Kidney tubule cell (primary cell): ENCODE measurements at regions not wholly inside any gene's neighbourhood (a gene's known extent, or its start where the extent isn't known, plus 50 kb on each side); places are given as distances from the start of the nearest gene placed in this dataset.

ENCODE experiments used
- DNase-seq: peaks from one replicate; pipeline ENCODE4 v3.0.0-alpha.2; 2018; ENCODE audit warnings: low spot score

DNA sequence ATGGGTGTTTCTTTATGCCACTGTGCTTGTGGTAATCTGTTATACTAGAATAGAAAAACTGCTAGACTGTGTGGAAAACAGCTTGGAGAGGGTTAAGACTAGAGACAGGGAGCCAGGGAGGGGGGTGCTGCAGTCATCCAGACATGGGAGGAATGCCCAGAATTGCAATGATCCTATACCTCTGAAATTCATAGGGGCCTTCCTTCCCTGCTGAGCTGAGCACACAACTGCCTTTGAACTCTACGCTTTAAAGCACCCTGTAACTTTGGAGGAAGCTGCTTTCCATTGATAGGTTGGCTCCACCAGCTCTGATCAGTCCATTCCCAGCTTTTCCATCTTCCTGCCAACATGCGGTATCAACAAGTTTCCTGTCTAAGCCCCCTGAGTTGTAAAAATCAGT is 155.9 kb upstream of the RASGEF1B start:
- DNase-seq = peak; percentile 35

DNA sequence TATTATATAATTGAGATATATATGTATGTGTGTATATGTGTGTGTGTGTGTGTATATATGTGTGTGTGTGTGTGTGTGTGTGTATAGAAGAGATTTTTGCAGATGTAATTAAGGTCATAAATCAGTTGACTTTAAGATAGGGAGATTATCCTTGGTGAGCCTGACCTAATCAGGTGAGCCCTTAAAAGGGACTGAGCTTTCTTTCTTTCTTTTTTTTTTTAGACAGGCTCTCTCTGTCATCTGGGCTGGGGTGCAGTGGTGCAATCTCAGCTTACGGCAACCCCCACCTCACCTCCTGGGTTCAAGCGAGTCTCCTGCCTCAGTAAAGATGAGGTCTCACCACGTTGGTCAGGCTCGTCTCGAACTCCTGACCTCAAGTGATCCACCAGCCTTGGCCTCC is 155.1 kb upstream of the RASGEF1B start:
- no peak for DNase-seq

DNA sequence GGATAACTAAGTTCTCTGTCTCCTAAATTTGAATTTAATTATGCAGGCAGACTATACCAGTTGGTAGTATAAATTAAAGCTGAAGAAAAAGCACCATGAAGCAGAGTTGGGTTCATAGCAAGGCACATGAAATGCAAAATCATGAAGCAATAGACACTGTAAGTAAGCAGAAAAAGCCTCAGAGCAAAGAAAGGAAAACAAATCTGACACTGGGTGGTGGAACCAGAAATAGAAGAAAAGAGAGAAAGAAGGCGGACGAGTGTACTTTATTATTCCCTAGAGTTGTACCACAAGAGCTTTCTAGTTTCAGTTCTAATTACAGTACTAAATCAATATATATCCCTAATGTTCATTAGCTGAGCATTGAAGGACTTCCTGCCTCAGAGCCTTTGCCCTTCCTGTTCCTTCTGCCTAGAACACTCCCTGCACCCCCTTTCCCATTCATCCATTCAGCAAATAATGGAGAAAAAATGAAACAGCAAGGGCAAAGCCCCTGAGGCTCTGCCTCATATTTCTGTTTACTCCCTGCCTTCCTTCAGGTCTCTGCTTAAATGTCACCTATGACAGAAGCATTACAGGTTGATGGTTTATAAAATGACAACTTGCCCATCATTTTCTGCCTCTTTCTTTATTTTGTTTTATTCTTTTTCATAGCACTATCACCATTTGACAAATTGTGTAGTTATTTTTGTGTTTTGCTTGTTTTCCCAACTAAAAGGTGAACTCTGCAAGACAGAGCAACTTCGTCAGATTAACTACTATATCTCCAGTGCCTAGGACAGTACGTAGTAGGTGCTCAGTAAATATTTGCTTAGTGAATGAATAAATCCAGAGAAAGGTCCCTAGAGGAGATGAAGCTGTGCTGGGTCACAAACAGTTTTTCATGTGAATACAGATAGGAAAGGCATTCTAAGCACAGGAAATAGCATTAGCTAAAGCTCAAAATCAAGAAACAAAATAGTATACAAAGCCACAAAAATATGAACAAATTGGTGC is 154.0 kb upstream of the RASGEF1B start:
- DNase-seq = no peak

DNA sequence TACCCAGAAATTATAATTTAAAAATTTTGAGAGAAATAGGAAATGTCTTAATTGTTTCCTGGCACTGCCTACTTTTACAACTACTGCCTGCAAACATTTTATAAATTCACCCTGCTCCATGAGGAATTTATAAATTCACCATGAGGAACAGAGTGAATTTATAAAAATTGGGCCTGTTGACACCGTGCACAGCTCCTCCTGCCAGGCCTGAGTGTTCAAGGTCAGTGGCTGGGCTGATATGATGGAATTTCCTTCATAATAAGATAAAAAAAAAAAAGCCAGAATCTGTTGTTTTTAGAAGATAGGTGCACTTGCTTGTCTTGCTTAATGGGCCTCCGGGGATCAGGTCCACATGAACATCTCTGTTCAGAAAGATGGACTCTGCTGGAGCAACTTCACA is 151.7 kb upstream of the RASGEF1B start:
- no peak for DNase-seq

DNA sequence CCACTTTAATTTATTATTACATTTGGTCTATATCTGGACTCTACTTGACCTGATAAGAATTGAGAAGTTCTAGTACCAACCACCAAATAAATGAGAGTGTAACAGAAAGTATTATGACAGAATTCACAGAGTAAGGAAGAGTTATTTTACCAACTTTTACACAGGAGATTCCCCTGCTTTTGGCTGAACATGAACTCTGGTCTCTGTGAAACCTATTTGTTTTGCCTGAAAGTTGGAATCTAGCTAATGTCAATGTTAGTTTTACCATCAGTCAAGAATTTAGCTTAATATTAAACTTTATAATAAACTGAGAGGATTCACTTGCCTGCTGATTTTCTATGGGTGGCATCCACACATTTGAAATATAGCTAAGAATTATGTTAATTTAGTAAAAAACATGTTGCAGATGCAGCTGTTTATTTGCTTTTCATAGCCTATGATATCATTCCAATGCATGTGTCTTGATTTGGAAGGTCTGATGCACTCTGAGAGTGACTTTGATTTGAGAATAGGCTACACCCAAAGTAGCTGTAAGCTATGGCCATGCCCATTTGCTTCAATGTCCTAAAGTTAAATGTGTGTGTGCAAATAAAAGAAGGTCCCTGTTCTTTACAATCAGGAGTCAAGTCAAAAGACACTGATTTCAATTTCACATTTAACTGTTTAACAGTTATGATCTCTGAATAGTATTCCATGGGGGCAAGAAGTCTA is 150.9 kb upstream of the RASGEF1B start:
- no peak for DNase-seq

DNA sequence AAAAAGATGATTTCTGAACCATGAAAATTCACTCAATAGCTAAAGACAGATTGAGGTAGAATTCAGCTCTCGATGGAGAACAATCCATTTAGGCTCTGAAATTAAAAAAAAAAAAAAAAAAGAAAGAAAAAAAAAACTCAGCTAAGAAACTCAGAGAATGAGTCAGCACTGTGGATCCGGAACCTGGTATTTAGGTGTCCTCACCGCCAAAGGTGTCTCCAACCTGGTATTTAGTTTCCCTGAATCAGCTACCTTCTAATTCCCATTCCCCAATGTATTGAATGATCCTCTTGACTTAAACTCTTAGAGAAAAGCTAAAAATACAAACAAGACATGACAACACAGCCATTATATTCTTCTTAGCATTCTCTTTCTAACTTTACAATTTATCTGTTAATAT is 150.3 kb upstream of the RASGEF1B start:
- no peak for DNase-seq

DNA sequence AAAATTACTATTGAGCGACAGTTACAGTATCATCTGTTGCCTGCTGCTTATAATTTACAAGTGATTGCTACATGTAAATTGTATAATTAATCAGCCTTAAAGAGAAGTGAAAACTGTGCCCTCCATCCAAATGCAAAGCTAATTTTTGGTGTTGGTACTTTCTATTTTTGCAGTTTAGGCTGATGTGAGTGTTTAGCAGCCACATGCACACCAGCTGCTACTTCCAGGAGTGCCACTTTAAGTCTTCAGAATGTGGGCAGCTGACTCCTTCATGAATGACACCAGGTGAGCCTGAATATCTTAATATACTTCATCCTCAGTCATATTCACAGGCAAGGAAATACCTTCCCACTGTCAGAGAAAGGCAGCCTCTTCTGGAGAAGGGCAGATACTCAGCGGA is 149.8 kb upstream of the RASGEF1B start:
- DNase-seq = no peak

DNA sequence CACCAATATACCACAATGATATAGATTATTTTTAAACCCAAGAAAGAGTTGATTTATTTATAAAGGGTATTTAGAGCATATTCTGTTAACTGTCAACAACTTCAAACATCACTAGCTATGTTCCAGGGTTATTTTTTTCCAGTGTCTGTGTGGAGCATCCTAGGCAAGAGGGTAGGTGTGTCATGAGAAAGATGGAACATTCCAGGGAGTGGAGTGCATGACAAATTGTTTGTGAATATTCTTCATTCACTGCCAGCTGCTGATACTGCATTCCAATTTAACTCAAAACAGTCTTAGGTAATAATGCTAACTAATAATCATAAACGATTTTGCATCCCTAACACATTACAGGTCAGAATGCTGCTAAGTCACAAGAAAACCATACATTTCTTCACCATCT is 148.7 kb upstream of the RASGEF1B start:
- DNase-seq = peak; percentile 15

DNA sequence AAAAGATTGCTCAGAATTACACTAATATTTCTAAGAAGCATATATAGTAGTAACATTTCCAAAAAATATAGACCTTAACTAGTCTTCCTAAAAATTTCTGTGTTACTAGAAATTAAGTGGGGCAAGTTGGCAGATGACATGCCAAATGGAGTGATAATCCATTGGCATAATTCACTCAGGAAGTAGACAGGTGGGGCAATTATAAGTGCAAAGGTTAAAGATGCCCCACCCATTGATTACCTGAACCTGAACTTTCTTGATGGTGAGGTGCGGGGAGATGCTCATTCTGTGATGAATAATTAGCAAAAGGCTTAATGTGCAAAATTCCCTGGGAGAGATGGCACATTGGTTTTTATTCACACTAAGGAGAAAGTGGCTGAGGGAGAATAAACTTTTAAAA is 145.8 kb upstream of the RASGEF1B start:
- no peak for DNase-seq

DNA sequence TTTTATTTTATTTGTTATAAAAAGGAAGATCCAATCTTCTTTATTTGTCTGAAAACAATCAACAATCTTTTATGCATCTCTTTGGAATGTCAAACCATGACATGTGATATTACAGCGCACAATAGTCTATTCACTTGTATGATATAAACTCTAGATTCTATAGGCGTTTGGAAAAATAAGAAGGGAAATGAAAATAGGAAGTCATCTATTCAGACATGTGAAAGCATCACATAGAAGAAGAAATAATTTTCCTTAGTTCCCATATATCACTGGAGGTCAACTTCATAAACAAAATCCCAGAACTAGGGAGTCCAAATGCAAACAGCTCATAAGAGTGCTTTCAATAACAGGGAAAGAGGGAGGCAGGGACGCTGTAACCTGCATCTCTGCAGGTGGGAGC is 139.5 kb upstream of the RASGEF1B start:
- no peak for DNase-seq

DNA sequence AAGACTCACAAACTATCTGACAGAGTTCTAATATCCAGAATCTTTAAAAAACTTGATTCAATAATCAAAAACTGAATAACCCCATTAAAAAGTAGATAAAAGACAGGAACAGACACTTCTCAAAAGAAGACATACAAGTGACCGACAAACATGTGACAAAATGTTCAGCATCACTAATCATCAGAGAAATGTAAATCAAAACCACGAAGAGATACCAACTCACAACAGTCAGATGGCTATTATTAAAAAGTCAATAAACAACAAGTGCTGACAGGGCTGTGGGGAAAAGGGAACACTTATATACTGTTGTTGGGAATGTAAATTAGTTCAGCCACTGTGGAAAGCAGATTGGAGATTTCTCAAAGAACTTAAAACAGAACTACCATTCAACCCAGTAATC is 138.1 kb upstream of the RASGEF1B start:
- DNase-seq = no peak

DNA sequence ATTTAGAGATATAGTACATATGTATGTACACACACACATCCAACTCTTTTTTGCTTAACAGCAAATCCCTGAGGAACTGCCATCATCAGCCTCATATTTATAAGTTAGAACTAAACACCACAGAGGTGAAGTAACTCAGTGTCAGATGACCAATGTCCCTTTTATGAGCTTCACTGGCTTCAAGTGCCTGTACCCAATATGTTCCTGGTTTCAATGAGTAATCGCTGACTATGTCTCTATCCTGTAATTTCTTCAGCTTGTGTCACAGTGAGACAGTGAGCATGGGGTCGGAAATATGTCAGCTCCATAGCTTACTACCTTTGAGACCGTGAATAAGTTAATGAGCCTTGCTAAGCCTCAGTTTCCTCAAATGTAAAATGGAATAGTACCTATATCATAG is 136.2 kb upstream of the RASGEF1B start:
- DNase-seq = peak; percentile 92

DNA sequence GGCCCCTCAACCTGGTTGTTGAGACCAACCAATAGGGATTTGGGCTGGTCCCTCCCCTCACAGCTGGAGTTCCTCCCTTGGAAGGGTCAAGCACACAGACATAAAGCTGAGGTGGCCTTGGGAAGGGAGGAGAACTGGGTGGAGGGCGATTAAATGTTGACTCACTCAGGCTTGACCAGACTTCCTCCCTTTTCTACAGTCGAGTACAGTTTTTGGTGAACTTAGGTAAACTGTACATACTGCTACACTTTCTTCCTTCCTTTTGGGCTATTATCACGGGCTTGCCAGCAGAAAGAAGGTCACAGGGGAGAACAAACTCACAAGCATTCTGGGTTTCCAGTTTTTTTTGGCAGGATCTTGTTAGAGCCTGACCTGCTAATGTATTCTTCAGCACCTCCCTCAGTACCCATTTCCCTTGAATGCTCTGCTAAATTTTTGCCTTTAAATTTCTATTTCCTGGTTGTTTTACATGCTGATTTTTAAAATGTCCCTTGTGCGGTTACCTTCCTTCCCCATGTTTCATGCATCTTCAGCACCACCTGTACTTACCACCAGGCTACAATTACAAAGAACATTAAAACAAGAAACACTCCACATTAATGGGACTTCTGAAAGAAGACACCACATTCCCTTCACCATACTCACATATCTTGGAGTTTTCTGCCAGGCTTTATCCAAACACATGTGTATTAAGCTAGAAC is 135.2 kb upstream of the RASGEF1B start:
- DNase-seq = peak; percentile 63

DNA sequence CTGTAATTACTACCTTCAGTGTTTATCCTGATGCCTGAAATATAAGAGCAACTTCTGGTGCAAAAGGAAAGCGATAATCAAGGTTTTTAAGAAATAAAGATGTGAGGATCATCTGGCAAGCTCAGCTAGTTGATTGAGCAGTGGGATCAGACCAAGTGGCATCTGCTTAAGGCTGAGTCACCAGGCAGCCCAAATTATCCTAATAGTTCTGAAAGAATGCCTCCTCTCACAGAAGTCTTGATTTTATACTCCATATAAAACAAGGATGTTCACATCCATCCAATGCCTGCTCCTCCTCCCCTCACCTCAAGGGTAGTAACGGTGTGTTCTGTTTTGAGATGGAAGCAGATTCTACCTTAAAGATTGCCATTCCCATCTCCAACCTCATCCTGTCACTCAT is 134.5 kb upstream of the RASGEF1B start:
- no peak for DNase-seq

DNA sequence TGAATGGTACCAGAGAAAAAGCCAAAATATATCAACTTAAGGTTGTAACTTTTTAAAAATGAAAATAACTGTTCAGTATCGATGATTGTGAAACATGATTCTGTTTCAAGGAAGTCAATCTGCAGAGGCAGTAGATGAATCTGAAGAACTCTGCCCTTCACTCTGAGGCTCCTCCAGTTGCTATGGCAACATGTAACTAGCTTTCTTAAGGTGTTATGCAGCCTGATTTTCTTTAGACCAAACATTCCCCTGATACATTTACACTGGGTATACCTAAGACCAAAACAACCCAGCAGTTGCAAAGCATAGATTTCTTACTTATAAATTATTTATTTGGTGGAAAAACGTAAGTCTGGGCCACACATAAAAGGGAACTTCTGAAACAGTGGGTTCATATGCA is 133.6 kb upstream of the RASGEF1B start:
- peak; percentile 44 for DNase-seq

DNA sequence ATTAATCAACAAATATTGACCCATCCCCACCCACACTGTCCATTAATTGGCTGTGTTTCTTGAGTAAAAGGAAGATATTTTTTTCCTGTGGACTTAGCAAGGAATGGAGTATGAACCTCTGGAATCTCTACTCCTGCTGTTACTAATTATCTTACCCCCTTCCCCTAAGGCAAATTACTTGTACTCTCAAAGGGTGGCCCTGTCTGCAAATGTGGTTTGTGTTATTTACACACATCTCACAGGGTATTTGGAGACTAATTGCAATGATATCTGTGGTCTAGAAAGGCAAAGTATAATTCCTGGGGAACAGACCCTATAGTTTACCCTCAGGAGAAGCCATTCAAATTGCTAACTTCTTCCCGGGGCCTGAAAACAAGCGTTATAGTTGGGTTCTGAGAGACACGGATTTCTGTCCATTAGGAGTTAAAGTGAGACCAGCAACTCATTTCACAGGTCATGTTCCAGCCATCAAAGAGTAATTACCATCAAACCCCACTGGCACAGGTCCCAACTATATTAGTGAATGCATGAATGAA is 133.0 kb upstream of the RASGEF1B start:
- no peak for DNase-seq

DNA sequence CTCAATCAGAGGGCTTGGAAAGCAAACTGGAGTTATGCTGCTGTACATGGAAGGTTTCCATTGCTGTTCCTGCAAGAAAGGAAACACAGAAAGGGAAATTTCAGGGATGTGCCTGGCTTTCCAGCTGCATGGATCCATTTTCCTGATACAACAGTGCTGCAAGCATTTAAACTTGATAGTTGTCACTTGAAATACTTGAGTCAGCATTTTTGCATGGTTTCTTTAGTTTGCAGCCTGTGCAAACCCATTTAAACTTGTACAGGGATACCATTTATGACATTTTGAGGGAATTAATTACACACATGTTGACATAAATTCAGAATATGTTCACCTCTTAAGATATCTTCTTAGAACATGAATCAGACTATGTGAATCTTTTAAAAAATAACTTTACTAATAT is 131.1 kb upstream of the RASGEF1B start:
- DNase-seq = no peak

DNA sequence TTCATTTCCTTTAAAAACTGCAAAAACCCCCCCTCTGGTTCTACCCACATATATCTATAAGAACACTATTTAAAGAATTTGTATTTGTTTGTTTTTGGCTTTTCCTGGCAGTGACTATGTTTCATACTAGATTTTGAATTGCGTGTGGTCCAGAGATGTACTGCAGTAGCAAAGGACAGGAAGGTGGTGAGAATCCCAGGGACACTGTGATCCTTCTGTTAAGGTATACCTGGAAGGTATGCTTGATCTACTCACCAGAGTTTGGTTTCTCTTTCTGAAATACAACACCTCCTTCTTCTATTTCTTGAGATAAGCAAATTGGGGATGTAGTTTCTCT is 129.6 kb upstream of the RASGEF1B start:
- DNase-seq = no peak

DNA sequence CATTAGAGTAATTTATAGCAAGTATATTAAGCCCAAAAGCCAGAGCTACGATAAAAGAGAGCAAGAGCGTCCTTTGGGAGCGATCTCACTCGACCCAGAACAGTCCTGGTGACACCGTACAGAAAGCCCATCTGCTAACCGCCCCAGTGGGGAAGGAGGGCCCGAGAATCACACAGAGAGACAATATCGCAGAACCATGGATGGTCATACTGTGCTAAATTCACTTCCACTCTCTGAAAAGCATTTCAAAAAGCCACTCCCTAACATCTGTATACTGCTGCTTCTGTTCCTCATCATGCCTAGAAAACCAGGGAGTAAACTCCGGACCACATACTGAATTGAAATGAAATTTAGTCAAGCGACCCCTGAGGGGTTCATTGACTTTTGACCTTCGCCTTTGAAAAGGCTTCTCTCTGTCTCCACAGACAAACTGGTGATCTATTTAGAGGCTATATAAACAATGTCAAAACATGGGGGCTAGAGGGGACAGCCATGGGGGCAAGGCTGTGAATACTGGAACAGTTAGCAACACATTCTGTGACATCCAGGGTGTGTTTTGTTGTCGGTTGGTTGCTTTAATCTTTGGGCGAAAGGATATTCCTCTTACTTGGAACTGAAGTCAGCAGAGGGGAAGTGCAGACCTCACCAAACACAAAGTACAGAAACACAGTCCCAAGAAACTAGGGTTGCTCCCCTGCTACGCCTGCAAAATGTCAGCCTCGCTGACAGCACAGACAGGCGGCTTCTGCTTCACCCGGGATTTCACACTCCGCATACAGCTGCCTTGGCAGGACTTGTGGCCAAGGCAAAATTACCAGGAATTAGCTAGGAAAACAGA is 129.0 kb upstream of the RASGEF1B start:
- no peak for DNase-seq

DNA sequence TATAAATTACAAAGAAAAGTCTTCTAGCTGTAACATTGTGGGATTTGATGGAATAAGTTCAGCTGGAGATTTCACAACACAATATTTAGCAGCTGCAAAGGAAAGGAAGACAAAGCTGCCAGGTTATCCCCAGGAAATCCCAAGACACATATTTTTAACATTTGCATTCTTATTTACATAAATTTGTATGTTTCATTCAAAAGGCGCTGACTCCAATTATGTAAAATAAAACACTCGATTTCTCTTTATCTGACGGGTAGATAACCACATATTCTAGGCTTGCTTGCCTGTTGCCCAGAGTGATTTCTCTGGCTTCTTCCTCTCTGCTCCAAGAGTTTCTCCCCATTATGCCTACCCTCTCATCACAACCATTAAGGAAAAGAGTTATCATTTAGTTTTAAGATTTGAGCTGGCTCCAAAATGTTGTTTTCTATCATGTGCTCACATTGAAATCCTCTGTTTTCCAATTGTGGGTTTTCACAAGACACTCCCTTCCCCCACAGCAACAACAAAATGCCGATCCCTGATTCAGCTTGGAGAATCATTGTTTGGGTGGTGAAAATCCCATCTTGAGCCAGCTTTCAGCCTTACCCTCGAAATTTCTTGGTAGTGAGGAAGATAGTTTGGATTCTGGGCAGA is 128.2 kb upstream of the RASGEF1B start:
- DNase-seq = no peak
